ENCODE measurements at regions not wholly inside any gene's neighbourhood (a gene's known extent, or its start where the extent isn't known, plus 50 kb on each side); places are given as distances from the start of the nearest gene placed in this dataset.

- TF ChIP-seq BCLAF1 (IDR thresholded peaks at IDR 0.05) = no peak
- no peak for TF ChIP-seq CTCF (IDR thresholded peaks at IDR 0.05 in 2 of 3, conservative IDR thresholded peaks at IDR 0.05 in 1 of 3; ENCODE audit: control insufficient read depth in 2 of 3, extremely low read depth in 1 of 3, insufficient read depth in 1 of 3, low read depth in 3 of 3, low read length in 3 of 3)
- TF ChIP-seq HDAC2 (IDR thresholded peaks at IDR 0.05) = no peak
- no peak for TF ChIP-seq TCF12 (IDR thresholded peaks at IDR 0.05; ENCODE audit: low read depth, low read length)
- no peak for TF ChIP-seq MEF2A (IDR thresholded peaks at IDR 0.05; ENCODE audit: insufficient read depth, low read depth, low read length)
- no peak for TF ChIP-seq BHLHE40 (IDR thresholded peaks at IDR 0.05; ENCODE audit: borderline replicate concordance in 1 of 2, low read depth in 2 of 2, low read length in 1 of 2)
These were observed 2564.3 kb upstream of the PCDH20 start for GRCh38 chr13:63979951-63980350.
